ENCODE measurements at regions not wholly inside any gene's neighbourhood (a gene's known extent, or its start where the extent isn't known, plus 50 kb on each side); places are given as distances from the start of the nearest gene placed in this dataset.

DNA sequence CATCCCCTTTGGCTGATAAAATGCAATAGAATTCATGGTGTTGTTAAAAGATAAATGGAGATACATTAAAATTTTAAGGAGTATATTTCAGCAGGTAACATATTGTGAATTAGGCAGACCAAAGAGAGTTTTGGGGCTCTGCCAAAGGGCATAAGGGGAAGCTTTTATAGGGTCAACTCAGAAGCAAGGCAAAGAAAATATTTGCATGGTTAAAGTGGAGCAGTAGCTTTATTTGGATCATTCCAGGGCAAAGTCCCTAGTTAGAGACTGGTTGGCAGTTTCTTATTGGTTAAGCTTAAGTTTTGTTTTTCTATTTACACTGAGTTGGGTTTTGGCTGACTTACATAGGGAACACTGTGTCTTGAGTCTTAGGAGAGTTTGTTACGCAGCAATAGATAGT is 75.1 kb upstream of the CA10 start:
- TF ChIP-seq, protein P1, sequence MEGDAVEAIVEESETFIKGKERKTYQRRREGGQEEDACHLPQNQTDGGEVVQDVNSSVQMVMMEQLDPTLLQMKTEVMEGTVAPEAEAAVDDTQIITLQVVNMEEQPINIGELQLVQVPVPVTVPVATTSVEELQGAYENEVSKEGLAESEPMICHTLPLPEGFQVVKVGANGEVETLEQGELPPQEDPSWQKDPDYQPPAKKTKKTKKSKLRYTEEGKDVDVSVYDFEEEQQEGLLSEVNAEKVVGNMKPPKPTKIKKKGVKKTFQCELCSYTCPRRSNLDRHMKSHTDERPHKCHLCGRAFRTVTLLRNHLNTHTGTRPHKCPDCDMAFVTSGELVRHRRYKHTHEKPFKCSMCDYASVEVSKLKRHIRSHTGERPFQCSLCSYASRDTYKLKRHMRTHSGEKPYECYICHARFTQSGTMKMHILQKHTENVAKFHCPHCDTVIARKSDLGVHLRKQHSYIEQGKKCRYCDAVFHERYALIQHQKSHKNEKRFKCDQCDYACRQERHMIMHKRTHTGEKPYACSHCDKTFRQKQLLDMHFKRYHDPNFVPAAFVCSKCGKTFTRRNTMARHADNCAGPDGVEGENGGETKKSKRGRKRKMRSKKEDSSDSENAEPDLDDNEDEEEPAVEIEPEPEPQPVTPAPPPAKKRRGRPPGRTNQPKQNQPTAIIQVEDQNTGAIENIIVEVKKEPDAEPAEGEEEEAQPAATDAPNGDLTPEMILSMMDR (IDR thresholded peaks at IDR 0.05; ENCODE audit: low read depth, low read length): no peak
- no peak for TF ChIP-seq EZH2phosphoT487 (IDR thresholded peaks at IDR 0.05; ENCODE audit: low read depth)
